Natural killer cell (primary cell): ENCODE measurements at regions not wholly inside any gene's neighbourhood (a gene's known extent, or its start where the extent isn't known, plus 50 kb on each side); places are given as distances from the start of the nearest gene placed in this dataset.

Experiments used
- ATAC-seq, 3 donors: fragments of 150-1000 bp in 2 of 3; fragments of 200-7000 bp in 1 of 3; cut with Tn5 transposase; 1 replicate in 1 of 3; 2 replicates in 2 of 3; pipeline ENCODE4 v1.10.0; 2021; ENCODE audit warnings: mild to moderate bottlenecking in 2 of 3, moderate library complexity in 2 of 3
- DNase-seq, 2 donors: peaks; one replicate each; pipeline versions ENCODE4 v3.0.0 to v3.0.0-alpha.2; 2013 to 2021; ENCODE audit warnings: mixed read lengths in 1 of 2
- H3K27ac ChIP-seq: one replicate; pipeline ENCODE4 v1.5.1; 2013; ENCODE audit warnings: mild to moderate bottlenecking, low read length
- H3K27me3 ChIP-seq: one replicate; pipeline ENCODE4 v1.6.1; 2013; ENCODE audit warnings: low read length; ENCODE audit not compliant: control insufficient read depth, insufficient read depth
- H3K36me3 ChIP-seq: one replicate; pipeline ENCODE4 v1.6.1; 2013; ENCODE audit warnings: low read length; ENCODE audit not compliant: control insufficient read depth, insufficient read depth
- H3K4me1 ChIP-seq: one replicate; pipeline ENCODE4 v1.6.1; 2013; ENCODE audit warnings: low read length; ENCODE audit not compliant: control insufficient read depth, insufficient read depth
- H3K4me3 ChIP-seq: one replicate; pipeline ENCODE4 v1.5.1; 2013; ENCODE audit warnings: low read length
- H3K9me3 ChIP-seq: one replicate; pipeline ENCODE4 v1.6.1; 2013; ENCODE audit warnings: low read length; ENCODE audit not compliant: control insufficient read depth, insufficient read depth
- H3K27ac Mint-ChIP-seq, 2 donors: one replicate each; pipeline ENCODE4 v1.8.0; 2022; ENCODE audit warnings: mild to moderate bottlenecking in 2 of 2, mixed read lengths in 2 of 2, moderate library complexity in 1 of 2
- H3K27me3 Mint-ChIP-seq, 2 donors: one replicate each; pipeline ENCODE4 v1.8.0; 2022; ENCODE audit warnings: low read depth in 2 of 2, mixed read lengths in 2 of 2
- H3K36me3 Mint-ChIP-seq: one replicate; pipeline ENCODE4 v1.8.0; 2022; ENCODE audit warnings: mixed read lengths
- H3K4me1 Mint-ChIP-seq, 2 donors: one replicate each; pipeline ENCODE4 v1.8.0; 2022; ENCODE audit warnings: mixed read lengths in 2 of 2
- H3K4me3 Mint-ChIP-seq: one replicate; pipeline ENCODE4 v1.8.0; 2022; ENCODE audit warnings: mild to moderate bottlenecking, moderate library complexity, mixed read lengths
- H3K9me3 Mint-ChIP-seq, 2 donors: one replicate each; pipeline ENCODE4 v1.8.0; 2022; ENCODE audit warnings: mixed read lengths in 2 of 2
- WGBS: methylation state at CpG from one replicate; pipeline ENCODE4 v1.1.7; 2013; ENCODE audit warnings: missing lambda C conversion rate; ENCODE audit not compliant: insufficient coverage; 5-methylcytosine and 5-hydroxymethylcytosine counted together
- intact Hi-C: fragments of 100-400 bp; cut with micrococcal nuclease; formaldehyde crosslinking; loops from one replicate; pipeline ENCODE4 v1.14.2; 2022
- TF ChIP-seq, protein P1 (sequence below): fragments of 200-600 bp; IDR thresholded peaks from one replicate; pipeline ENCODE4 v1.8.0; 2022; ENCODE audit warnings: antibody characterized with exemption

DNA sequence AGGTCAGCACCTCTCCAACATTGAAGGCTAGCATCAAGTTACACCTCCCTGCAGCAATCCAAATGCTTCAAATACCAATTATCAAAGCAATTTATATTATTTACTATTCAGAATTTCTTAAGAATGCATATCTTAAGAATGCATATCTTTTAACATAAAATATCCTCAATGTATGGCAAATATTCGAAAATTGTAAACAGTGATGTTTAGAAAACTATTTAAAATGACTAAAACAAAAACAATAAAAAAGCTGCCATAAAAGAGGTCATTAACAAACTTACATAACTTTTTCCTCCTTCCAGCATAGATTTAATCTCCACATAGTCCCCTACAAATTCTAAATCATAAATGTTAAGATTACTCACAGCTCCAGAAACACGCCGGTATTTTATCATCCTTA is 85.1 kb upstream of the SOX6 start:
- no peaks in the 10 kb centered on the region for H3K36me3 ChIP-seq
- H3K27ac ChIP-seq, result no peak overlapping the region
- no peaks in the 10 kb centered on the region for H3K27me3 ChIP-seq
- Mint-ChIP-seq H3K27me3 (no peaks in the 10 kb centered on the region), H3K4me1 (no peaks in the 10 kb centered on the region), H3K9me3 (peaks cover 3 to 6% of the 10 kb centered on the region in 2 donors), H3K27ac (no peak overlapping the region), H3K4me3 (no peak overlapping the region), H3K36me3 (no peaks in the 10 kb centered on the region)
- TF ChIP-seq, protein P1, sequence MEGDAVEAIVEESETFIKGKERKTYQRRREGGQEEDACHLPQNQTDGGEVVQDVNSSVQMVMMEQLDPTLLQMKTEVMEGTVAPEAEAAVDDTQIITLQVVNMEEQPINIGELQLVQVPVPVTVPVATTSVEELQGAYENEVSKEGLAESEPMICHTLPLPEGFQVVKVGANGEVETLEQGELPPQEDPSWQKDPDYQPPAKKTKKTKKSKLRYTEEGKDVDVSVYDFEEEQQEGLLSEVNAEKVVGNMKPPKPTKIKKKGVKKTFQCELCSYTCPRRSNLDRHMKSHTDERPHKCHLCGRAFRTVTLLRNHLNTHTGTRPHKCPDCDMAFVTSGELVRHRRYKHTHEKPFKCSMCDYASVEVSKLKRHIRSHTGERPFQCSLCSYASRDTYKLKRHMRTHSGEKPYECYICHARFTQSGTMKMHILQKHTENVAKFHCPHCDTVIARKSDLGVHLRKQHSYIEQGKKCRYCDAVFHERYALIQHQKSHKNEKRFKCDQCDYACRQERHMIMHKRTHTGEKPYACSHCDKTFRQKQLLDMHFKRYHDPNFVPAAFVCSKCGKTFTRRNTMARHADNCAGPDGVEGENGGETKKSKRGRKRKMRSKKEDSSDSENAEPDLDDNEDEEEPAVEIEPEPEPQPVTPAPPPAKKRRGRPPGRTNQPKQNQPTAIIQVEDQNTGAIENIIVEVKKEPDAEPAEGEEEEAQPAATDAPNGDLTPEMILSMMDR, result no peak
- H3K4me1 ChIP-seq, result no peaks in the 10 kb centered on the region
- H3K9me3 ChIP-seq, result no peaks in the 10 kb centered on the region
- no peak for ATAC-seq
- intact Hi-C loops, result no loop called here
- H3K4me3 ChIP-seq, result no peak overlapping the region
- DNase-seq, result no peak
- 93% methylated on average over 2 of the region's 3 CpGs for WGBS

DNA sequence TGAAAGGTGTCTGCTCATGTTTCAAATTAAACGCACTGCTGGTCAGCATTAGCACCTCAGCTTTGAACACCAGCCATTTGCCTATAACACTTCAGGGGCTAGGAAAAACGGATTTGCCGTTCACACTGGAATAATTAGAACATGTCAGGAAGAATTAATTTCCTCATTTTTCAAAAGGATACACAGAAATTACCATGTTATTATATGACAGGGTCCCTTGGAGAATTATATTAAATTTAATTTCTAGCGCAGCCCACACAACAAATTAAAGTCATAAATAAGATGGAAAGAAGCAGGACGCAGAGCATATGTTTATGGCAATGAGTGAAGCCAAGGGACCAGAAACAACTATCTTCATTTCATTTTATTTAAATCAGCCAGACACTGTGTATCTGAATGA is 83.8 kb upstream of the SOX6 start:
- H3K27me3 ChIP-seq, result no peaks in the 10 kb centered on the region
- DNase-seq (no peak), ATAC-seq (no peak)
- H3K4me3 ChIP-seq, result no peak overlapping the region
- no peak overlapping the region for H3K4me3 Mint-ChIP-seq
- no peaks in the 10 kb centered on the region for H3K4me1 ChIP-seq
- no peaks in the 10 kb centered on the region for H3K36me3 Mint-ChIP-seq
- H3K27me3 Mint-ChIP-seq, result no peaks in the 10 kb centered on the region
- 80% methylated on average over 1 of the region's 5 CpGs for WGBS
- H3K4me1 Mint-ChIP-seq, result no peaks in the 10 kb centered on the region
- H3K9me3 Mint-ChIP-seq, result peaks cover 4 to 10% of the 10 kb centered on the region in 2 donors
- no peak overlapping the region for H3K27ac ChIP-seq
- H3K9me3 ChIP-seq, result no peaks in the 10 kb centered on the region
- intact Hi-C loops, result no loop called here
- TF ChIP-seq, protein P1, result no peak
- H3K27ac Mint-ChIP-seq, result no peak overlapping the region
- no peaks in the 10 kb centered on the region for H3K36me3 ChIP-seq

DNA sequence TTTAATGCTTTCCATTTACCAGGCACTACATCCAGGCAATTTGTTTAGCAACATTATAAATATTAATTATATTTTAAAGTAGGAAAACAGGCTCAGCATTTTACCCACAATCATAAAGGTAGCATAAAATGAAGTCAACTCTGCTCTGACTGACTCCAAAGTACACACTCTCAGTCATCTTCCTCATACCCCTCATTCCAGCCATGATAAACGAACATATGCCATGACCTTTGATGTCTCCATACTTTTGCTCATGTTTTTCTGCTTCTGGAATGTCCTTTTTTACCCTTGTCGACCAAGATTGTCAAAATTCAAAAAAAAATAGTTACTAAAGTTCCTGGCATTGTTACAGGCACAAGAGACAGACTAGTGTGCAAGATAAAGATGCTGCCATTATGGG is 77.7 kb upstream of the SOX6 start:
- intact Hi-C loops, result no loop called here
- TF ChIP-seq, protein P1, result no peak
- Mint-ChIP-seq H3K27me3 (no peaks in the 10 kb centered on the region), H3K36me3 (no peaks in the 10 kb centered on the region), H3K4me3 (no peak overlapping the region), H3K27ac (no peak overlapping the region), H3K4me1 (no peaks in the 10 kb centered on the region), H3K9me3 (peaks cover 16 to 20% of the 10 kb centered on the region in 2 donors)
- H3K4me3 ChIP-seq, result no peak overlapping the region
- 47% methylated on average over 2 of the region's 2 CpGs for whole genome bisulfite sequencing
- no peaks in the 10 kb centered on the region for H3K9me3 ChIP-seq
- no peak overlapping the region for H3K27ac ChIP-seq
- no peak for DNase-seq
- H3K27me3 ChIP-seq, result no peaks in the 10 kb centered on the region
- ATAC-seq, result no peak
- no peaks in the 10 kb centered on the region for H3K4me1 ChIP-seq
- H3K36me3 ChIP-seq, result no peaks in the 10 kb centered on the region

DNA sequence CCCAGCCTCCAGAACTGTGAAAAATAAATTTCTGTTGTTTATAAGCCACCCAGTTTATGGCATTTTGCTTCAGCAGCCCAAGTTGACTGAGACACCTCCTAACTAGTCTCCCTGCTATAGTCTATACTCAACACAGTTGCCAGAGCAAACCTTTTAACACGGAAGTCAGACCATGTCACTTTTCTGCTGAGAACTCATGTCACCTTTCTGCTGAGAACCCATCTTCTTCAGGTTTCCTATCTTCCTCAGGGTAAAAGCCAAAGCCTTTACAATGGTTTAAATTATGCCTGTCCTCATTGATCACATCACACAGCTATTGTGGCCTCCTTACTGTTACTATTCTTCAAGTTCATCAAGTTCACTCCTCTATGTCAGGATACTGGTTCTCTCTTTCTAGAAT is 74.3 kb upstream of the SOX6 start:
- H3K27me3 Mint-ChIP-seq, result no peaks in the 10 kb centered on the region
- H3K27ac ChIP-seq, result no peak overlapping the region
- H3K36me3 Mint-ChIP-seq, result no peaks in the 10 kb centered on the region
- no peak for DNase-seq
- ATAC-seq, result no peak
- H3K4me3 ChIP-seq, result no peak overlapping the region
- no peaks in the 10 kb centered on the region for H3K9me3 ChIP-seq
- no peaks in the 10 kb centered on the region for H3K4me1 Mint-ChIP-seq
- intact Hi-C loops, result no loop called here
- H3K4me1 ChIP-seq, result no peaks in the 10 kb centered on the region
- no peaks in the 10 kb centered on the region for H3K36me3 ChIP-seq
- H3K27ac Mint-ChIP-seq, result no peak overlapping the region
- H3K9me3 Mint-ChIP-seq, result peaks cover 15 to 16% of the 10 kb centered on the region in 2 donors
- WGBS, result 100% methylated on average over 1 of the region's 1 CpG
- TF ChIP-seq, protein P1, result no peak
- no peak overlapping the region for H3K4me3 Mint-ChIP-seq
- no peaks in the 10 kb centered on the region for H3K27me3 ChIP-seq
